Neural crest cell (in vitro differentiated cells): ENCODE measurements at regions not wholly inside any gene's neighbourhood (a gene's known extent, or its start where the extent isn't known, plus 50 kb on each side); places are given as distances from the start of the nearest gene placed in this dataset.

Source experiments
- DNase-seq: peaks from one replicate; pipeline ENCODE4 v3.0.0; 2021; ENCODE audit warnings: low read depth, mixed read lengths, low spot score
- H3K27ac Mint-ChIP-seq: one replicate; pipeline ENCODE4 v1.8.0; 2021; ENCODE audit warnings: mild to moderate bottlenecking, mixed read lengths; ENCODE audit not compliant: unreplicated experiment
- H3K27me3 Mint-ChIP-seq: 2 replicates; pipeline ENCODE4 v1.8.0; 2021; ENCODE audit warnings: low read depth, mild to moderate bottlenecking, mixed read lengths
- H3K36me3 Mint-ChIP-seq: 2 replicates; pipeline ENCODE4 v1.8.0; 2021; ENCODE audit warnings: low read depth, mild to moderate bottlenecking, mixed read lengths
- H3K4me1 Mint-ChIP-seq: 2 replicates; pipeline ENCODE4 v1.8.0; 2021; ENCODE audit warnings: mixed read lengths
- H3K4me3 Mint-ChIP-seq: one replicate; pipeline ENCODE4 v1.8.0; 2021; ENCODE audit warnings: mild to moderate bottlenecking, mixed read lengths
- H3K9me3 Mint-ChIP-seq: 2 replicates; pipeline ENCODE4 v1.8.0; 2021; ENCODE audit warnings: mixed read lengths
- TF ChIP-seq, protein P1 (sequence below): fragments of 200-600 bp; sonication (generic); conservative IDR thresholded peaks from 2 replicates; pipeline ENCODE4 v1.5.0; 2021; ENCODE audit warnings: antibody characterized with exemption, mild to moderate bottlenecking

GRCh38 chr11:96954587-96955242 is 564.9 kb downstream of the JRKL start:
- Mint-ChIP-seq H3K4me3 (no peak overlapping the region), H3K27ac (no peak overlapping the region), H3K27me3 (peaks cover 1% of the 10 kb centered on the region), H3K9me3 (no peaks in the 10 kb centered on the region), H3K36me3 (no peaks in the 10 kb centered on the region), H3K4me1 (no peaks in the 10 kb centered on the region)
- DNase-seq = no peak
- TF ChIP-seq, protein P1, sequence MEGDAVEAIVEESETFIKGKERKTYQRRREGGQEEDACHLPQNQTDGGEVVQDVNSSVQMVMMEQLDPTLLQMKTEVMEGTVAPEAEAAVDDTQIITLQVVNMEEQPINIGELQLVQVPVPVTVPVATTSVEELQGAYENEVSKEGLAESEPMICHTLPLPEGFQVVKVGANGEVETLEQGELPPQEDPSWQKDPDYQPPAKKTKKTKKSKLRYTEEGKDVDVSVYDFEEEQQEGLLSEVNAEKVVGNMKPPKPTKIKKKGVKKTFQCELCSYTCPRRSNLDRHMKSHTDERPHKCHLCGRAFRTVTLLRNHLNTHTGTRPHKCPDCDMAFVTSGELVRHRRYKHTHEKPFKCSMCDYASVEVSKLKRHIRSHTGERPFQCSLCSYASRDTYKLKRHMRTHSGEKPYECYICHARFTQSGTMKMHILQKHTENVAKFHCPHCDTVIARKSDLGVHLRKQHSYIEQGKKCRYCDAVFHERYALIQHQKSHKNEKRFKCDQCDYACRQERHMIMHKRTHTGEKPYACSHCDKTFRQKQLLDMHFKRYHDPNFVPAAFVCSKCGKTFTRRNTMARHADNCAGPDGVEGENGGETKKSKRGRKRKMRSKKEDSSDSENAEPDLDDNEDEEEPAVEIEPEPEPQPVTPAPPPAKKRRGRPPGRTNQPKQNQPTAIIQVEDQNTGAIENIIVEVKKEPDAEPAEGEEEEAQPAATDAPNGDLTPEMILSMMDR = no peak

DNA sequence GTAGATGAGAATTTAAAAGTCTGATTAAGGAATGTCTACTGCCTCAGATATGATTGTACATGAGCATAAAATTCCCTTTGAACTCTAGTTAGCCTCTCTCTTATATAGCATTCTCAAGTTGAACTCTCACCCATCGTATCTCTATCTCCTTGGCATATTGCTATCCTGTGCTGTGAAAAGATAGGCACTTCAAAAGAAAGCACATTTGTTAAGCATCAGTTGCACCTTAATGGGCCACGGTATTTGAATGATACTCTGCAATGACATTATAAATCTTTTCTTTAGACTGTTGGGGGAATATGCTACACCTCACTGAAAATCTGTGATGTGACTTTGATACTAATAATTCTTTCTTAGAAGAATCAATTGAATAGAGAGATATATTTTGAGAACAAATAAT is 570.7 kb downstream of the JRKL start:
- DNase-seq = no peak
- Mint-ChIP-seq H3K4me3 (no peak overlapping the region), H3K27me3 (no peaks in the 10 kb centered on the region), H3K36me3 (no peaks in the 10 kb centered on the region), H3K9me3 (no peaks in the 10 kb centered on the region), H3K27ac (no peak overlapping the region), H3K4me1 (no peaks in the 10 kb centered on the region)
- TF ChIP-seq, protein P1 = no peak

DNA sequence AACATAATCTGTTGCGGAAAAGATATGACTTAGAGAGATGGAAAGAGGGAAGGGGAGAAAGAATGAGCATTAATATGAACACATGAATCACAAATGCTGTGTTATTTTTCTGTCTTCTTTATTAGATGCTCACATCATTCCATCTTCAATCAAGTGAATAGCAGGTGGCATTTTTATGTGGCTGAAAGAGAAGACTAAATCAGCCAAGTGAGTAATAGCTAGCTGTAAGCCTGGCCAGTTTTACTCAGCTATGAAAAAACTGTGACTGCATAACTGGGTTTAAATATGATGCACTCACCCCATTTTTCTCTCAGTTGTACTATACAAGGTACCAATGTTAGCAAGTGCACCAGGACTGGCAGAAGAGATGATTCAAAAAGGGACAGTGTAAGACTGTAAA is 571.1 kb downstream of the JRKL start:
- Mint-ChIP-seq H3K27ac (no peak overlapping the region), H3K4me1 (no peaks in the 10 kb centered on the region)

DNA sequence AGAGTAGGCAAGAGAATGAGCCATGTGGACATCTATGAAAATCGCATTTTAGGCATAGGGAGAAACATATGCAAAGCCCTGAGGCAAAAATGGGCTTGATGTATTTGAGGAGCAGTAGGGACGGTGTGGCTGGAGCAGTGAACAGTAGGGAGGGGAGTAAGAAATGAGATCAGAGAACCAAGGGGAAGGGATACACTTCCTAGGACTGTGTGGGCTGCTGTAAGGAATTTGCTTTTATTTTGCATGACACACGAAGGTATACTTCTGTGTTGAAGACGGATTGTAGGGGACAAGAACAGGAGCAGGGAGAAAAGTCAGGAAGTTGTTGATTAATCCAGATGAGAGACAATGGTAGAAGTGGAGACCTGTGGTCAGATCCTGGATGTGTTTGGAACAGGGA is 572.1 kb downstream of the JRKL start:
- Mint-ChIP-seq H3K4me1 (no peaks in the 10 kb centered on the region), H3K27me3 (no peaks in the 10 kb centered on the region), H3K9me3 (no peaks in the 10 kb centered on the region), H3K4me3 (no peak overlapping the region), H3K27ac (no peak overlapping the region), H3K36me3 (no peaks in the 10 kb centered on the region)
- no peak for DNase-seq
- TF ChIP-seq, protein P1 = no peak

More for the DNA sequence above, 571.1 kb downstream of the JRKL start:
- no peak overlapping the region for H3K4me3 Mint-ChIP-seq
- TF ChIP-seq, protein P1 = no peak
- H3K36me3 Mint-ChIP-seq = no peaks in the 10 kb centered on the region
- DNase-seq = no peak
- no peaks in the 10 kb centered on the region for H3K9me3 Mint-ChIP-seq
- no peaks in the 10 kb centered on the region for H3K27me3 Mint-ChIP-seq

- no peak overlapping the region for H3K4me3 Mint-ChIP-seq
Measured at GRCh38 chr11:96963375-96963774, 573.6 kb downstream of the JRKL start.

More at GRCh38 chr11:96963375-96963774, 573.6 kb downstream of the JRKL start:
- DNase-seq = no peak
- Mint-ChIP-seq H3K4me1 (no peaks in the 10 kb centered on the region), H3K27me3 (no peaks in the 10 kb centered on the region), H3K27ac (no peak overlapping the region), H3K36me3 (no peaks in the 10 kb centered on the region), H3K9me3 (no peaks in the 10 kb centered on the region)
- TF ChIP-seq, protein P1 = no peak
